SK-N-SH (cell line): ENCODE measurements at regions not wholly inside any gene's neighbourhood (a gene's known extent, or its start where the extent isn't known, plus 50 kb on each side); places are given as distances from the start of the nearest gene placed in this dataset.

Source experiments
- CTCF ChIA-PET: fragments of 300-600, 350-600 bp; formaldehyde crosslinking; extraction: SDS; loops from one replicate; lab custom pipeline; 2021; lab: Yijun Ruan, JAX
- POLR2A ChIA-PET: fragments of 350-600 bp; sonication (Branson Sonifier 250); formaldehyde crosslinking; extraction: SDS; loops from one replicate; lab custom pipeline; 2020; ENCODE audit warnings: antibody characterized with exemption, inconsistent platforms; lab: Yijun Ruan, JAX
- DNase-seq: peaks from one replicate; pipeline ENCODE4 v3.0.0; 2012
- H2AFZ ChIP-seq: fragments of 200-600 bp; sonication (generic); 2 replicates; pipeline ENCODE4 v1.8.1; 2016; ENCODE audit warnings: antibody characterized with exemption, mild to moderate bottlenecking, low read depth
- H3F3A ChIP-seq: fragments of 200-600 bp; sonication (generic); replicated peaks from 2 replicates; pipeline ENCODE3; 2016; ENCODE audit warnings: antibody characterized with exemption, mild to moderate bottlenecking; ENCODE audit not compliant: insufficient read depth
- H3K27ac ChIP-seq, 2 experiments: fragments of 200-500 bp in 1 of 2; fragments of 200-600 bp in 1 of 2; sonication (Bioruptor generic) in 1 of 2; sonication (generic), shearing (Covaris generic) in 1 of 2; 2 replicates each; pipeline versions ENCODE4 v1.5.1 to v1.6.1; 2014 to 2016; ENCODE audit warnings: low read depth in 2 of 2, inconsistent platforms in 1 of 2, low read length in 1 of 2, mild to moderate bottlenecking in 1 of 2, mixed read lengths in 1 of 2
- H3K27me3 ChIP-seq: fragments of 200-600 bp; sonication (generic), shearing (Covaris generic); 2 replicates; pipeline ENCODE4 v1.6.1; 2016; ENCODE audit warnings: mixed run types; ENCODE audit not compliant: insufficient read depth
- H3K36me3 ChIP-seq, 2 experiments: fragments of 200-500 bp in 1 of 2; fragments of 200-600 bp in 1 of 2; sonication (Bioruptor generic) in 1 of 2; sonication (generic) in 1 of 2; replicated peaks in 1 of 2; 2 replicates each; pipeline versions ENCODE3 to v1.5.1; 2014 to 2016; ENCODE audit warnings: low read length in 1 of 2, mild to moderate bottlenecking in 1 of 2; ENCODE audit not compliant: insufficient read depth in 2 of 2, control insufficient read depth in 1 of 2
- H3K4me1 ChIP-seq, 2 experiments: fragments of 200-500 bp in 1 of 2; fragments of 200-600 bp in 1 of 2; sonication (Bioruptor generic) in 1 of 2; sonication (generic), shearing (Covaris generic) in 1 of 2; 2 replicates each; pipeline versions ENCODE4 v1.5.1 to v1.6.1; 2014 to 2016; ENCODE audit warnings: low read depth in 1 of 2, low read length in 1 of 2, mixed run types in 1 of 2; ENCODE audit not compliant: insufficient read depth in 2 of 2, control insufficient read depth in 1 of 2
- H3K4me2 ChIP-seq: fragments of 200-600 bp; sonication (generic), shearing (Covaris generic); 2 replicates; pipeline ENCODE4 v1.6.1; 2017; ENCODE audit warnings: mixed run types
- H3K4me3 ChIP-seq, 2 experiments: fragments of 200-500 bp in 1 of 2; fragments of 200-600 bp in 1 of 2; sonication (Bioruptor generic) in 1 of 2; sonication (generic), shearing (Covaris generic) in 1 of 2; 2 replicates each; pipeline versions ENCODE4 v1.5.1 to v1.8.1; 2014 to 2016; ENCODE audit warnings: low read depth in 2 of 2, inconsistent platforms in 1 of 2, low read length in 1 of 2, mild to moderate bottlenecking in 1 of 2, mixed read lengths in 1 of 2, moderate library complexity in 1 of 2
- H3K79me2 ChIP-seq: fragments of 200-600 bp; sonication (generic); 2 replicates; pipeline ENCODE4 v1.8.1; 2017; ENCODE audit warnings: mild to moderate bottlenecking; ENCODE audit not compliant: insufficient read depth
- H3K9ac ChIP-seq: fragments of 200-600 bp; sonication (generic); 2 replicates; pipeline ENCODE4 v1.6.1; 2017; ENCODE audit warnings: mixed run types
- H3K9me2 ChIP-seq: fragments of 200-600 bp; sonication (generic); 2 replicates; pipeline ENCODE4 v1.6.1; 2017; ENCODE audit warnings: mixed run types
- H3K9me3 ChIP-seq: fragments of 200-600 bp; sonication (generic); 2 replicates; pipeline ENCODE4 v1.6.1; 2017; ENCODE audit warnings: mixed run types, mild to moderate bottlenecking, moderate library complexity
- H4K20me1 ChIP-seq: fragments of 200-600 bp; sonication (generic); 2 replicates; pipeline ENCODE4 v1.6.1; 2017; ENCODE audit warnings: mild to moderate bottlenecking, mixed run types; ENCODE audit not compliant: insufficient read depth
- CTCF ChIP-seq: fragments of 200-600 bp; sonication (generic); IDR thresholded peaks from 2 replicates; pipeline ENCODE4 v1.6.1; 2017; ENCODE audit warnings: antibody characterized with exemption, mild to moderate bottlenecking, moderate library complexity
- ELF1 ChIP-seq: IDR thresholded peaks from 2 replicates; pipeline ENCODE4 v1.4.0; 2012
- EP300 ChIP-seq, 2 experiments: IDR thresholded peaks; 2 replicates each; pipeline versions ENCODE4 v1.4.0 to v1.6.1; 2012; ENCODE audit warnings: borderline replicate concordance in 1 of 2, low read depth in 1 of 2, low read length in 1 of 2
- FOXJ3 ChIP-seq: sonication (generic); formaldehyde crosslinking; IDR thresholded peaks from 2 replicates; pipeline ENCODE4 v1.5.1; 2020; ENCODE audit warnings: mild to moderate bottlenecking, missing genetic modification reagents
- JUND ChIP-seq: IDR thresholded peaks from 2 replicates; pipeline ENCODE4 v1.4.0; 2012
- MAX ChIP-seq: IDR thresholded peaks from 2 replicates; pipeline ENCODE4 v1.4.0; 2012; ENCODE audit warnings: low read depth
- MXI1 ChIP-seq: IDR thresholded peaks from 2 replicates; pipeline ENCODE4 v1.6.1; 2012; ENCODE audit warnings: mild to moderate bottlenecking, low read depth, low read length, improper control_type of control experiment
- NFIC ChIP-seq: IDR thresholded peaks from 2 replicates; pipeline ENCODE4 v1.4.0; 2012; ENCODE audit warnings: borderline replicate concordance
- RCOR1 ChIP-seq: fragments of 150-350 bp; IDR thresholded peaks from 2 replicates; pipeline ENCODE4 v1.6.1; 2017; ENCODE audit warnings: antibody characterized with exemption, low read length
- REST ChIP-seq: IDR thresholded peaks from 2 replicates; pipeline ENCODE4 v1.6.1; 2012; ENCODE audit warnings: mild to moderate bottlenecking, low read depth, low read length, moderate library complexity
- SIN3A ChIP-seq: IDR thresholded peaks from 2 replicates; pipeline ENCODE4 v1.6.1; 2012; ENCODE audit warnings: low read depth, mild to moderate bottlenecking, low read length, moderate library complexity, borderline replicate concordance
- TEAD4 ChIP-seq: IDR thresholded peaks from 2 replicates; pipeline ENCODE4 v1.4.0; 2012; ENCODE audit warnings: mild to moderate bottlenecking, borderline replicate concordance; ENCODE audit not compliant: insufficient read depth
- USF2 ChIP-seq: fragments of 150-350 bp; IDR thresholded peaks from 2 replicates; pipeline ENCODE4 v1.6.1; 2017; ENCODE audit warnings: antibody characterized with exemption, low read length, low read depth, borderline replicate concordance
- WGBS: methylation state at CpG from one replicate; pipeline ENCODE4 v1.1.6; 2017; ENCODE audit warnings: low lambda C conversion rate; 5-methylcytosine and 5-hydroxymethylcytosine counted together

- Histone ChIP-seq H3K9ac (no peak overlapping the region), H3K9me2 (no peaks in the 10 kb centered on the region), H3K4me3 (no peak overlapping the region), H3K9me3 (no peaks in the 10 kb centered on the region), H3K27ac (no peak overlapping the region), H3K4me2 (no peak overlapping the region), H3K4me1 (no peaks in the 10 kb centered on the region), H2AFZ (no peak overlapping the region), H4K20me1 (no peaks in the 10 kb centered on the region), H3F3A (no peaks in the 10 kb centered on the region), H3K36me3 (no peaks in the 10 kb centered on the region), H3K27me3 (no peaks in the 10 kb centered on the region), H3K79me2 (no peaks in the 10 kb centered on the region)
- no peak for DNase-seq
- no peak for TF ChIP-seq NFIC
- TF ChIP-seq MXI1: no peak
- no peak for TF ChIP-seq TEAD4
- TF ChIP-seq USF2: no peak
- TF ChIP-seq REST: no peak
- TF ChIP-seq JUND: no peak
- no peak for TF ChIP-seq SIN3A
- no peak for TF ChIP-seq MAX
- TF ChIP-seq FOXJ3: no peak
- TF ChIP-seq RCOR1: no peak
- TF ChIP-seq EP300 (IDR thresholded peaks at IDR 0.05; ENCODE audit: borderline replicate concordance in 1 of 2, low read depth in 1 of 2, low read length in 1 of 2): no peak
- no peak for TF ChIP-seq CTCF
- TF ChIP-seq ELF1: no peak
- 23% methylated on average over 3 of the region's 3 CpGs for WGBS
- ChIA-PET POLR2A (no interaction called here), CTCF (no interaction called here)
These were observed 202.0 kb upstream of the SALL1 start for GRCh38 chr16:51353055-51353454.
